ENCODE measurements at regions not wholly inside any gene's neighbourhood (a gene's known extent, or its start where the extent isn't known, plus 50 kb on each side); places are given as distances from the start of the nearest gene placed in this dataset.

- DNase-seq, result no peak
These were observed 399.2 kb downstream of the NLGN4X start for GRCh38 chrX:5829469-5829868.

- DNase-seq, result no peak
These were observed 399.6 kb downstream of the NLGN4X start for GRCh38 chrX:5829060-5829459.

- DNase-seq, result no peak
These were observed 404.8 kb downstream of the NLGN4X start for GRCh38 chrX:5823903-5824302.

- DNase-seq, result peak in 1 of 2 experiments; percentile 2
These were observed 418.0 kb downstream of the NLGN4X start for GRCh38 chrX:5810636-5811035.

- DNase-seq, result no peak
These were observed 421.5 kb downstream of the NLGN4X start for GRCh38 chrX:5807181-5807580.

- DNase-seq, result no peak
These were observed 426.3 kb downstream of the NLGN4X start for GRCh38 chrX:5802391-5802790.

GRCh38 chrX:5791721-5792120 is 436.9 kb downstream of the NLGN4X start:
- DNase-seq, result no peak

GRCh38 chrX:5788910-5789309 is 439.8 kb downstream of the NLGN4X start:
- no peak for DNase-seq

- no peak for DNase-seq
These were observed 447.8 kb downstream of the NLGN4X start for GRCh38 chrX:5780821-5781220.

GRCh38 chrX:5775846-5776430 is 452.7 kb downstream of the NLGN4X start:
- DNase-seq, result no peak

- DNase-seq, result no peak
These were observed 454.2 kb downstream of the NLGN4X start for GRCh38 chrX:5774446-5774845.

GRCh38 chrX:5771441-5771840 is 457.2 kb downstream of the NLGN4X start:
- DNase-seq, result no peak

- no peak for DNase-seq
These were observed 472.1 kb downstream of the NLGN4X start for GRCh38 chrX:5756616-5757015.

- DNase-seq, result no peak
These were observed 475.4 kb downstream of the NLGN4X start for GRCh38 chrX:5753291-5753690.

GRCh38 chrX:5752831-5753230 is 475.8 kb downstream of the NLGN4X start:
- no peak for DNase-seq

- DNase-seq, result no peak
These were observed 480.0 kb downstream of the NLGN4X start for GRCh38 chrX:5748586-5749150.

- no peak for DNase-seq
These were observed 482.4 kb downstream of the NLGN4X start for GRCh38 chrX:5746231-5746630.

GRCh38 chrX:5733501-5733900 is 495.2 kb downstream of the NLGN4X start:
- no peak for DNase-seq

- DNase-seq, result no peak
These were observed 498.1 kb downstream of the NLGN4X start for GRCh38 chrX:5730556-5730955.

GRCh38 chrX:5726224-5726623 is 502.4 kb downstream of the NLGN4X start:
- no peak for DNase-seq

GRCh38 chrX:5724123-5724522 is 504.5 kb downstream of the NLGN4X start:
- DNase-seq, result no peak

- DNase-seq, result no peak
These were observed 510.0 kb downstream of the NLGN4X start for GRCh38 chrX:5718651-5719050.

- no peak for DNase-seq
These were observed 512.0 kb downstream of the NLGN4X start for GRCh38 chrX:5716666-5717065.

- DNase-seq, result no peak
These were observed 520.4 kb downstream of the NLGN4X start for GRCh38 chrX:5708251-5708650.

- DNase-seq, result peak in 1 of 2 experiments; percentile 53
These were observed 525.8 kb downstream of the NLGN4X start for GRCh38 chrX:5702890-5703289.
